ENCODE measurements at regions not wholly inside any gene's neighbourhood (a gene's known extent, or its start where the extent isn't known, plus 50 kb on each side); places are given as distances from the start of the nearest gene placed in this dataset.

GRCh38 chr2:830419-831224 lies 120.0 kb upstream of the SNTG2 start:
- no peak for DNase-seq (ENCODE audit: low spot score)

GRCh38 chr2:829047-829446 lies 121.6 kb upstream of the SNTG2 start:
- DNase-seq (ENCODE audit: low spot score), result no peak

GRCh38 chr2:824954-825353 lies 125.7 kb upstream of the SNTG2 start:
- no peak for DNase-seq (ENCODE audit: low spot score)

GRCh38 chr2:824524-824923 lies 126.1 kb upstream of the SNTG2 start:
- no peak for DNase-seq (ENCODE audit: low spot score)

- DNase-seq (ENCODE audit: low spot score), result no peak
Observed at GRCh38 chr2:821546-821945, 129.1 kb upstream of the SNTG2 start.

GRCh38 chr2:819601-820000 lies 131.0 kb upstream of the SNTG2 start:
- DNase-seq (ENCODE audit: low spot score), result no peak

GRCh38 chr2:819121-819520 lies 131.5 kb upstream of the SNTG2 start:
- no peak for DNase-seq (ENCODE audit: low spot score)

GRCh38 chr2:817336-818015 lies 133.2 kb upstream of the SNTG2 start:
- DNase-seq (ENCODE audit: low spot score), result no peak

GRCh38 chr2:816278-816677 lies 134.4 kb upstream of the SNTG2 start:
- no peak for DNase-seq (ENCODE audit: low spot score)

GRCh38 chr2:810397-810796 lies 133.2 kb upstream of the TMEM18 start:
- DNase-seq (ENCODE audit: low spot score), result no peak

- DNase-seq (ENCODE audit: low spot score), result no peak
Observed at GRCh38 chr2:807300-807699, 130.1 kb upstream of the TMEM18 start.

- DNase-seq (ENCODE audit: low spot score), result no peak
Observed at GRCh38 chr2:805664-806063, 128.5 kb upstream of the TMEM18 start.

- no peak for DNase-seq (ENCODE audit: low spot score)
Observed at GRCh38 chr2:797993-798392, 120.8 kb upstream of the TMEM18 start.

- DNase-seq (ENCODE audit: low spot score), result no peak
Observed at GRCh38 chr2:797556-797955, 120.3 kb upstream of the TMEM18 start.

- DNase-seq (ENCODE audit: low spot score), result no peak
Observed at GRCh38 chr2:796141-796985, 119.2 kb upstream of the TMEM18 start.

- DNase-seq (ENCODE audit: low spot score), result no peak
Observed at GRCh38 chr2:795531-796041, 118.4 kb upstream of the TMEM18 start.

- no peak for DNase-seq (ENCODE audit: low spot score)
Observed at GRCh38 chr2:794554-795241, 117.5 kb upstream of the TMEM18 start.

GRCh38 chr2:793236-793635 lies 116.0 kb upstream of the TMEM18 start:
- no peak for DNase-seq (ENCODE audit: low spot score)

GRCh38 chr2:792687-793086 lies 115.5 kb upstream of the TMEM18 start:
- no peak for DNase-seq (ENCODE audit: low spot score)

- DNase-seq (ENCODE audit: low spot score), result no peak
Observed at GRCh38 chr2:790634-791245, 113.5 kb upstream of the TMEM18 start.

GRCh38 chr2:790081-790480 lies 112.9 kb upstream of the TMEM18 start:
- DNase-seq (ENCODE audit: low spot score), result no peak

GRCh38 chr2:789529-789928 lies 112.3 kb upstream of the TMEM18 start:
- no peak for DNase-seq (ENCODE audit: low spot score)
